ENCODE measurements at regions not wholly inside any gene's neighbourhood (a gene's known extent, or its start where the extent isn't known, plus 50 kb on each side); places are given as distances from the start of the nearest gene placed in this dataset.

GRCh38 chr6:14861491-14861943 is 384.4 kb upstream of the JARID2 start:
- TF ChIP-seq GATA3 (IDR thresholded peaks at IDR 0.05; ENCODE audit: low read depth, low read length): no peak

- TF ChIP-seq GATA2 (IDR thresholded peaks at IDR 0.05; ENCODE audit: low read depth, low read length): no peak
- no peak for TF ChIP-seq GATA3 (IDR thresholded peaks at IDR 0.05; ENCODE audit: low read depth, low read length)
Observed at GRCh38 chr6:14862845-14863244, 383.0 kb upstream of the JARID2 start.

DNA sequence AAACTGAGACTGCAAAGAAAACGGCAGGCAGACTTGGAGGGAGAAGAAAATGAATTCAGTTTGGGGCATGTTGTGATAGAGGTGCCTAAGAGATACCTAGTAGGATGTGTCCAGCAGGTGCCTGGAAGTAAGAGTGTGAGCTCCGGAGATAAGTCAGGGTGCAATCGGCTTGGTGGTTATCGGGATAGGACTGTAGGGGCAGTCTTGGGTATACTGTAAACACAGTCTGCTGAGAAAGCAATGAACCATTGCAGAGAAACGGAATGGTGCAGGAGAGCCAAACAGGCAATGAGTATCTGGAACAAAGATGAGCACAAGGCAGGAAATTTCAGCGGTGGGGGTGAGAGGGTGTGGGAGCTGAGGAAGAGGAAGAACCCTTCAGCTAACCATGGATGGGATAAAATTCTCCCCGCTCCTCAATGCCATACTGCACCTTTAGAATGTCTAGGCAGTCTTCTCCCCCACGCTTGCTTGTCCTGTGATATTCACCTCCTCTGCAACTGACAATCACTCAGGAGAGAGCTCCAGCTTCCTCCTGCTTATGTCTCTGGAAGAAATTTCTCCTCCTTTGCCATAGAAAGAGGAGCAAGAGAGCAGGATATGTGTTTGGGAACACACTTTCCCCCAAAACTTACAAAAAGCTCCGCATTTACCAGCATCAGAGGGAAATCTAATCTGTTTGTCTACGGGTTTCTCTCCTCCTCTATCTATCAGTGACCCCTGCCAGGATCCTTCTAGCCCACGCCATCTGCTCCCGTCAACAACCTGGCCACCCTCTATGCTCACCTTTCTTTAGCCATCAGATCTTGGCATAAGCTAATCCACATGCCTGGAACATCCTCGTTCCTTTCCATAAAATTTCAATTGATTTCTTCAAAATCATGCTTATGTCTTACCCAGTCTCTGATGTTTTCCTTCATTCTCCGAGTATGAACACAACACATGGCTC is 381.7 kb upstream of the JARID2 start:
- TF ChIP-seq GATA3 (IDR thresholded peaks at IDR 0.05; ENCODE audit: low read depth, low read length) (no peak), GATA2 (IDR thresholded peaks at IDR 0.05; ENCODE audit: low read depth, low read length) (no peak)

DNA sequence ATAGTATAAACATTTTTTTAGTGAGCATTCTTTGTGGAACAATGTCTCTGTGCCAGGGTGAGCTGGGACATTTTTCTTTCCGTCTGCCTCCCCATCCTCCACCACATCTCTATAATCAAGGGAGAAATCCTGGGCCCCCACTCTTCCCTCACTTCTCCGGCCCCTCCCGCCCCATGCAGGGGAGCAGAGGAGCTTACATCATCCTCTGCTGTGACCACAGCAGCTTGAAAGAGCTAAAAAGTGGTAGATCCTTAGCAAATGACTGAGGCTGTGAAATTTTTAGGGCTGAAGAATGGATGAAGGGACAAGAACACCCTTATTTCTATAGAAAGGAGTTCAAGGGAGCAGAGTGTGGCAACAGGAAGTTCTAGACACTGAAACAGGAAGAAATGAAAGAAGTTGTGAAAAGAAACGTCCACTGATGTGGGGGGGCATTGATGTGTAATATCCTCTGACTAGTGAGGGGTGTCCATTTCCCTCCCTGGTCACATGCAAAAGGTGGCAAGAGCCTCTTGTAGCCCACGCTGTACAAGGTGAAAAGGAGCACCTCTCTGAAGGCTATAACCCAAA is 380.3 kb upstream of the JARID2 start:
- TF ChIP-seq GATA2 (IDR thresholded peaks at IDR 0.05; ENCODE audit: low read depth, low read length): no peak
- TF ChIP-seq GATA3 (IDR thresholded peaks at IDR 0.05; ENCODE audit: low read depth, low read length): no peak

- no peak for TF ChIP-seq GATA3 (IDR thresholded peaks at IDR 0.05; ENCODE audit: low read depth, low read length)
- TF ChIP-seq GATA2 (IDR thresholded peaks at IDR 0.05; ENCODE audit: low read depth, low read length): no peak
Observed at GRCh38 chr6:14867802-14868201, 378.1 kb upstream of the JARID2 start.

DNA sequence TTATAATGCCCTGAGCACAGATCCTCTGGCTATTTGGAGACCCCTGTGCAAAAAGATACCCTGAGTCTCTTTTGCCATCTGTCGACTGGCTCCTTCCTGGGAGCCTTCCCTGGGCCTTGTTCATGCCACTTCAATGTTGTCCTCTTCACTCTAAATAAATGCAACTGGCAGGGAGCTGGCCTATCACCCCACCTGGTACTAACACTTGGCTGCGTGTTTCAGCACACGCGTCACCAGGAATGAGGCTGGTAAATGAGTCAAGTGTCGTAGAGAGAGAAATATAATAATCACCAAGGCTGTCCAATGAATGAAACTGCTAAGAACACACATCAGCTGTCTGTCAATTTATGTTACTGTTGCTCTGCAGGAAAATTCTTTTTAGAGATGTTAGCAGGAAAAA is 374.6 kb upstream of the JARID2 start:
- no peak for TF ChIP-seq GATA2 (IDR thresholded peaks at IDR 0.05; ENCODE audit: low read depth, low read length)
- no peak for TF ChIP-seq GATA3 (IDR thresholded peaks at IDR 0.05; ENCODE audit: low read depth, low read length)

GRCh38 chr6:14873101-14873500 is 372.8 kb upstream of the JARID2 start:
- no peak for TF ChIP-seq GATA3 (IDR thresholded peaks at IDR 0.05; ENCODE audit: low read depth, low read length)
- TF ChIP-seq GATA2 (IDR thresholded peaks at IDR 0.05; ENCODE audit: low read depth, low read length): no peak

GRCh38 chr6:14873781-14874441 is 372.0 kb upstream of the JARID2 start:
- TF ChIP-seq GATA2 (IDR thresholded peaks at IDR 0.05; ENCODE audit: low read depth, low read length) (no peak), GATA3 (IDR thresholded peaks at IDR 0.05; ENCODE audit: low read depth, low read length) (no peak)

GRCh38 chr6:14874975-14875480 is 370.8 kb upstream of the JARID2 start:
- TF ChIP-seq GATA2 (IDR thresholded peaks at IDR 0.05; ENCODE audit: low read depth, low read length): no peak
- no peak for TF ChIP-seq GATA3 (IDR thresholded peaks at IDR 0.05; ENCODE audit: low read depth, low read length)

GRCh38 chr6:14875481-14876063 is 370.3 kb upstream of the JARID2 start:
- TF ChIP-seq GATA2 (IDR thresholded peaks at IDR 0.05; ENCODE audit: low read depth, low read length) (no peak), GATA3 (IDR thresholded peaks at IDR 0.05; ENCODE audit: low read depth, low read length) (no peak)

- no peak for TF ChIP-seq GATA3 (IDR thresholded peaks at IDR 0.05; ENCODE audit: low read depth, low read length)
- TF ChIP-seq GATA2 (IDR thresholded peaks at IDR 0.05; ENCODE audit: low read depth, low read length): no peak
Observed at GRCh38 chr6:14876778-14877613, 368.9 kb upstream of the JARID2 start.

- TF ChIP-seq GATA3 (IDR thresholded peaks at IDR 0.05; ENCODE audit: low read depth, low read length) (no peak), GATA2 (IDR thresholded peaks at IDR 0.05; ENCODE audit: low read depth, low read length) (no peak)
Observed at GRCh38 chr6:14877758-14878157, 368.1 kb upstream of the JARID2 start.

DNA sequence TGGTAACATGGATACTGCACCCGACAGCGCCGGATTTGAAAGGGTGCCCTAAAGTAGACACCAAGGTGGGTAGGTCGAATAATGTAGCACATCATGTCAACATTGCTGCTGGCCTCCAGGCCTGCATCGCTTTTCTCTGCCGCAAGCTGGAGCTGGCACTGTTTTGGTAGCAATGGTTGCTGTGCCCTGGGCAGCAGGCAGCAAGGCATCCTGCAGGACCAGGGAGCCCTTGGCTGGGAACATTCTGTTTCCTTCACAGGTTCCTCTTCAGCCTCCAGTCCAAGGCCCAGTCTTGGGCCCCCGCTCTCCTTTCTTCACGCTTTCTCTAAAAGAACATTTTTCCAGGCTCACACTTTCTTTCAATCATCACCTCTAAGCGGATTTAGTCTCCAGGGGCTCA is 365.8 kb upstream of the JARID2 start:
- TF ChIP-seq GATA2 (IDR thresholded peaks at IDR 0.05; ENCODE audit: low read depth, low read length) (no peak), GATA3 (IDR thresholded peaks at IDR 0.05; ENCODE audit: low read depth, low read length) (no peak)
